Midbrain (tissue), 1 donor: ENCODE measurements at regions not wholly inside any gene's neighbourhood (a gene's known extent, or its start where the extent isn't known, plus 50 kb on each side); places are given as distances from the start of the nearest gene placed in this dataset.
A peak's percentile ranks its signal among the peaks of the same experiment; 100 is the strongest.

Experiments used
- DNase-seq: peaks from one replicate; lab custom pipeline; 2025; lab: John Stamatoyannopoulos, UW

- no peak for DNase-seq
Measured at GRCh38 chr17:65444049-65444448, 117.4 kb downstream of the AXIN2 start.

- DNase-seq = no peak
Measured at GRCh38 chr17:65442691-65443090, 118.8 kb downstream of the AXIN2 start.

GRCh38 chr17:65442250-65442649 lies 119.2 kb downstream of the AXIN2 start:
- DNase-seq = no peak

- no peak for DNase-seq
Measured at GRCh38 chr17:65441053-65441605, 120.3 kb downstream of the AXIN2 start.

- DNase-seq = no peak
Measured at GRCh38 chr17:65438708-65439294, 122.6 kb downstream of the AXIN2 start.

GRCh38 chr17:65438173-65438572 lies 123.3 kb downstream of the AXIN2 start:
- no peak for DNase-seq

GRCh38 chr17:65436871-65437270 lies 124.6 kb downstream of the AXIN2 start:
- DNase-seq = no peak

- DNase-seq = no peak
Measured at GRCh38 chr17:65434878-65435277, 126.6 kb downstream of the AXIN2 start.

- no peak for DNase-seq
Measured at GRCh38 chr17:65434251-65434650, 127.2 kb downstream of the AXIN2 start.

- DNase-seq = no peak
Measured at GRCh38 chr17:65433592-65433991, 127.9 kb downstream of the AXIN2 start.

GRCh38 chr17:65433157-65433556 lies 128.3 kb downstream of the AXIN2 start:
- no peak for DNase-seq

- DNase-seq = no peak
Measured at GRCh38 chr17:65431116-65431515, 130.3 kb downstream of the AXIN2 start.

- DNase-seq = no peak
Measured at GRCh38 chr17:65430209-65430833, 131.1 kb downstream of the AXIN2 start.

- no peak for DNase-seq
Measured at GRCh38 chr17:65423346-65424140, 137.9 kb downstream of the AXIN2 start.

GRCh38 chr17:65418622-65419021 lies 142.8 kb downstream of the AXIN2 start:
- peak; percentile 1 for DNase-seq

- DNase-seq = no peak
Measured at GRCh38 chr17:65417406-65418221, 143.8 kb downstream of the AXIN2 start.

GRCh38 chr17:65415991-65416390 lies 145.5 kb downstream of the AXIN2 start:
- no peak for DNase-seq

- no peak for DNase-seq
Measured at GRCh38 chr17:65413390-65413789, 148.1 kb downstream of the AXIN2 start.

- no peak for DNase-seq
Measured at GRCh38 chr17:65409381-65409780, 152.1 kb downstream of the AXIN2 start.

GRCh38 chr17:65408050-65408449 lies 153.4 kb downstream of the AXIN2 start:
- no peak for DNase-seq

- DNase-seq = no peak
Measured at GRCh38 chr17:65407017-65407416, 154.4 kb downstream of the AXIN2 start.

- no peak for DNase-seq
Measured at GRCh38 chr17:65406552-65406951, 154.9 kb downstream of the AXIN2 start.
